ENCODE measurements at regions not wholly inside any gene's neighbourhood (a gene's known extent, or its start where the extent isn't known, plus 50 kb on each side); places are given as distances from the start of the nearest gene placed in this dataset.

GRCh38 chr13:63107179-63107943 is 1691.7 kb upstream of the PCDH20 start (continued):
- no peak for TF ChIP-seq CSRNP3 (CRISPR knock-in tag; IDR thresholded peaks at IDR 0.05)
- no peak for TF ChIP-seq TOX (CRISPR knock-in tag; IDR thresholded peaks at IDR 0.05; ENCODE audit: borderline replicate concordance)

DNA sequence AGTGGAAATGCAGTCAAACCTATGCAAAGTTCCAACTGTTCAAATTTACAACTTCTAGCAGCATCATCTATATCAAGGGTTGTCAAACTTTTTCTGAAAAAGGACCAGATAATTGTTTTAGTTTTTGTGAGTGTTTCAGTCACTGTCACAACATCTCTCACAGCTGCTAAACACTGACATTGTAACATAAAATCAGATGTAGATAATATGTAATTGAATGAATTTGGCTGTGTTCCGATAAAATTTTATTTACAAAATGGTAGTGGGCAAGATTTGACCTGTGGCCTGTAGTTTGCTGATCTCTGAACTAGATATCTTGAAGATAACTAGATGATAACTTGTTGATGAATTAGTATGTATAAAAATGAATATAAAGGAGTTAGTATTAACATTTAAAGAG is 1679.1 kb upstream of the PCDH20 start:
- no peak for TF ChIP-seq SNAI2 (CRISPR knock-in tag; IDR thresholded peaks at IDR 0.05)
- no peak for TF ChIP-seq PPARA (CRISPR knock-in tag; IDR thresholded peaks at IDR 0.05; ENCODE audit: borderline replicate concordance)
- TF ChIP-seq TOX (CRISPR knock-in tag; IDR thresholded peaks at IDR 0.05; ENCODE audit: borderline replicate concordance) = no peak
- TF ChIP-seq TCF4 (CRISPR knock-in tag; IDR thresholded peaks at IDR 0.05; ENCODE audit: borderline replicate concordance) = no peak
- TF ChIP-seq GLIS3 (CRISPR knock-in tag; IDR thresholded peaks at IDR 0.05) = no peak
- no peak for TF ChIP-seq ZC3H10 (CRISPR knock-in tag; IDR thresholded peaks at IDR 0.05)
- no peak for TF ChIP-seq POU6F1 (CRISPR knock-in tag; IDR thresholded peaks at IDR 0.05; ENCODE audit: borderline replicate concordance, low read depth)
- TF ChIP-seq, protein P1, sequence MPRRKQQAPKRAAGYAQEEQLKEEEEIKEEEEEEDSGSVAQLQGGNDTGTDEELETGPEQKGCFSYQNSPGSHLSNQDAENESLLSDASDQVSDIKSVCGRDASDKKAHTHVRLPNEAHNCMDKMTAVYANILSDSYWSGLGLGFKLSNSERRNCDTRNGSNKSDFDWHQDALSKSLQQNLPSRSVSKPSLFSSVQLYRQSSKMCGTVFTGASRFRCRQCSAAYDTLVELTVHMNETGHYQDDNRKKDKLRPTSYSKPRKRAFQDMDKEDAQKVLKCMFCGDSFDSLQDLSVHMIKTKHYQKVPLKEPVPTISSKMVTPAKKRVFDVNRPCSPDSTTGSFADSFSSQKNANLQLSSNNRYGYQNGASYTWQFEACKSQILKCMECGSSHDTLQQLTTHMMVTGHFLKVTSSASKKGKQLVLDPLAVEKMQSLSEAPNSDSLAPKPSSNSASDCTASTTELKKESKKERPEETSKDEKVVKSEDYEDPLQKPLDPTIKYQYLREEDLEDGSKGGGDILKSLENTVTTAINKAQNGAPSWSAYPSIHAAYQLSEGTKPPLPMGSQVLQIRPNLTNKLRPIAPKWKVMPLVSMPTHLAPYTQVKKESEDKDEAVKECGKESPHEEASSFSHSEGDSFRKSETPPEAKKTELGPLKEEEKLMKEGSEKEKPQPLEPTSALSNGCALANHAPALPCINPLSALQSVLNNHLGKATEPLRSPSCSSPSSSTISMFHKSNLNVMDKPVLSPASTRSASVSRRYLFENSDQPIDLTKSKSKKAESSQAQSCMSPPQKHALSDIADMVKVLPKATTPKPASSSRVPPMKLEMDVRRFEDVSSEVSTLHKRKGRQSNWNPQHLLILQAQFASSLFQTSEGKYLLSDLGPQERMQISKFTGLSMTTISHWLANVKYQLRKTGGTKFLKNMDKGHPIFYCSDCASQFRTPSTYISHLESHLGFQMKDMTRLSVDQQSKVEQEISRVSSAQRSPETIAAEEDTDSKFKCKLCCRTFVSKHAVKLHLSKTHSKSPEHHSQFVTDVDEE (CRISPR knock-in tag; IDR thresholded peaks at IDR 0.05) = no peak
- no peak for TF ChIP-seq ISL1 (CRISPR knock-in tag; IDR thresholded peaks at IDR 0.05)
- no peak for TF ChIP-seq ZFP30 (CRISPR knock-in tag; IDR thresholded peaks at IDR 0.05)
- ATAC-seq = no peak

GRCh38 chr13:63093907-63094469 is 1678.3 kb upstream of the PCDH20 start:
- no peak for ATAC-seq
- peak; percentile 81 for TF ChIP-seq ISL1 (CRISPR knock-in tag; IDR thresholded peaks at IDR 0.05)
- TF ChIP-seq PATZ1 (CRISPR knock-in tag; IDR thresholded peaks at IDR 0.05; ENCODE audit: borderline replicate concordance) = no peak
- TF ChIP-seq TCF4 (CRISPR knock-in tag; IDR thresholded peaks at IDR 0.05; ENCODE audit: borderline replicate concordance) = peak; percentile 44; the same call in 1 of the 2 replicates

DNA sequence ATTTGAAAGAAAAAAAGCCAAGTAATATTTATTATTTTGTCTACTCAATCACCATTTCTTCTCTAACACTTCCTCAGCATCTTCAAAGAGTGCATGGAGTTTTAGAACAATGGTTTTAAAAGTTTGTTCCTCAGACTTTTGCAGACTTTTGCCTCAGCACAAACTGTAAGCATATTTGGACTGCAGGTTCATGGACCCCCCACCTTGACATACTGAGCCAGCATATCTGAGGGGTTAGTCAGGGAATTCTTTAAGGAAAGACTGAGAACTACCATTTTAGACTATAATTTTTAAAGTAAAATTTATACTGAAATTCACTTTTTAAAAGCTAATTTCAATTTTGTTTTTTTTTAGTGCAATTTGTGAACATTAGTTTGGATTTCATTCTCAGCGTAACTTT is 1676.8 kb upstream of the PCDH20 start:
- no peak for ATAC-seq
- TF ChIP-seq, protein P1 (CRISPR knock-in tag; IDR thresholded peaks at IDR 0.05) = no peak
- TF ChIP-seq ESRRG (CRISPR knock-in tag; IDR thresholded peaks at IDR 0.05) = no peak
- TF ChIP-seq TCF4 (CRISPR knock-in tag; IDR thresholded peaks at IDR 0.05; ENCODE audit: borderline replicate concordance) = no peak
- TF ChIP-seq SNAI2 (CRISPR knock-in tag; IDR thresholded peaks at IDR 0.05) = no peak
- no peak for TF ChIP-seq TOX (CRISPR knock-in tag; IDR thresholded peaks at IDR 0.05; ENCODE audit: borderline replicate concordance)
- no peak for TF ChIP-seq POU6F1 (CRISPR knock-in tag; IDR thresholded peaks at IDR 0.05; ENCODE audit: borderline replicate concordance, low read depth)
- TF ChIP-seq ARNTL (CRISPR knock-in tag; IDR thresholded peaks at IDR 0.05; ENCODE audit: borderline replicate concordance, low read depth) = no peak
- TF ChIP-seq ZNF8 (CRISPR knock-in tag; IDR thresholded peaks at IDR 0.05) = no peak
- TF ChIP-seq PATZ1 (CRISPR knock-in tag; IDR thresholded peaks at IDR 0.05; ENCODE audit: borderline replicate concordance) = no peak
- TF ChIP-seq, protein P2, sequence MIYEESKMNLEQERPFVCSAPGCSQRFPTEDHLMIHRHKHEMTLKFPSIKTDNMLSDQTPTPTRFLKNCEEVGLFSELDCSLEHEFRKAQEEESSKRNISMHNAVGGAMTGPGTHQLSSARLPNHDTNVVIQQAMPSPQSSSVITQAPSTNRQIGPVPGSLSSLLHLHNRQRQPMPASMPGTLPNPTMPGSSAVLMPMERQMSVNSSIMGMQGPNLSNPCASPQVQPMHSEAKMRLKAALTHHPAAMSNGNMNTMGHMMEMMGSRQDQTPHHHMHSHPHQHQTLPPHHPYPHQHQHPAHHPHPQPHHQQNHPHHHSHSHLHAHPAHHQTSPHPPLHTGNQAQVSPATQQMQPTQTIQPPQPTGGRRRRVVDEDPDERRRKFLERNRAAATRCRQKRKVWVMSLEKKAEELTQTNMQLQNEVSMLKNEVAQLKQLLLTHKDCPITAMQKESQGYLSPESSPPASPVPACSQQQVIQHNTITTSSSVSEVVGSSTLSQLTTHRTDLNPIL (CRISPR knock-in tag; IDR thresholded peaks at IDR 0.05; ENCODE audit: low read depth) = no peak
- TF ChIP-seq ZC3H10 (CRISPR knock-in tag; IDR thresholded peaks at IDR 0.05) = no peak
